Karpas-422 (cell line): ENCODE measurements at regions not wholly inside any gene's neighbourhood (a gene's known extent, or its start where the extent isn't known, plus 50 kb on each side); places are given as distances from the start of the nearest gene placed in this dataset.

Experiments used
- DNase-seq: peaks from one replicate; pipeline ENCODE4 v3.0.0-alpha.2; 2015
- H2AFZ ChIP-seq: fragments of 200-600 bp; sonication (generic); 2 replicates; pipeline ENCODE4 v1.6.1; 2014; ENCODE audit warnings: antibody characterized with exemption, low read length, mixed read lengths
- H3K27ac ChIP-seq: fragments of 200-600 bp; sonication (generic); 2 replicates; pipeline ENCODE4 v1.5.1; 2014; ENCODE audit warnings: mild to moderate bottlenecking, low read length, moderate library complexity
- H3K27me3 ChIP-seq: fragments of 200-600 bp; sonication (generic); 2 replicates; pipeline ENCODE4 v1.6.1; 2014; ENCODE audit warnings: low read length, mixed read lengths
- H3K36me3 ChIP-seq: fragments of 200-600 bp; sonication (generic); 2 replicates; pipeline ENCODE4 v1.6.1; 2014; ENCODE audit warnings: low read length, mixed read lengths; ENCODE audit not compliant: insufficient read depth
- H3K4me1 ChIP-seq: fragments of 200-600 bp; sonication (generic); 2 replicates; pipeline ENCODE4 v1.6.1; 2014; ENCODE audit warnings: mild to moderate bottlenecking, low read length, mixed read lengths
- H3K4me2 ChIP-seq: fragments of 200-600 bp; sonication (generic); 2 replicates; pipeline ENCODE4 v1.6.1; 2014; ENCODE audit warnings: low read length, low read depth, mild to moderate bottlenecking; ENCODE audit not compliant: poor library complexity, severe bottlenecking
- H3K4me3 ChIP-seq: fragments of 200-600 bp; sonication (generic); 2 replicates; pipeline ENCODE4 v1.5.1; 2014; ENCODE audit warnings: mild to moderate bottlenecking, antibody characterized with exemption, low read length, mixed read lengths
- H3K79me2 ChIP-seq: fragments of 200-600 bp; sonication (generic); 2 replicates; pipeline ENCODE4 v1.6.1; 2014; ENCODE audit warnings: mild to moderate bottlenecking, low read length, mixed read lengths
- H3K9ac ChIP-seq: fragments of 200-600 bp; sonication (generic); 2 replicates; pipeline ENCODE4 v1.6.0; 2014; ENCODE audit warnings: low read length
- H3K9me2 ChIP-seq: fragments of 200-600 bp; sonication (generic), shearing (Covaris generic); replicated peaks from 2 replicates; pipeline ENCODE4 v1.6.0; 2014; ENCODE audit warnings: mild to moderate bottlenecking, low read length, moderate library complexity; ENCODE audit not compliant: insufficient read depth
- H3K9me3 ChIP-seq: fragments of 300-700, 200-600 bp; sonication (generic); 2 replicates; pipeline ENCODE4 v1.6.1; 2014; ENCODE audit warnings: low read length, mixed read lengths
- H4K20me1 ChIP-seq: fragments of 200-600 bp; sonication (generic); 2 replicates; pipeline ENCODE4 v1.6.1; 2014; ENCODE audit warnings: mild to moderate bottlenecking, antibody characterized with exemption, low read length, low read depth; ENCODE audit not compliant: insufficient read depth

GRCh38 chr9:25207402-25208195 is 470.6 kb downstream of the TUSC1 start:
- peaks cover 30% of the 10 kb centered on the region for H3K9me3 ChIP-seq
- no peak overlapping the region for H3K9ac ChIP-seq
- no peak overlapping the region for H3K27ac ChIP-seq
- DNase-seq, result no peak
- no peak overlapping the region for H3K4me3 ChIP-seq
- no peaks in the 10 kb centered on the region for H3K9me2 ChIP-seq
- H3K36me3 ChIP-seq, result no peaks in the 10 kb centered on the region
- no peaks in the 10 kb centered on the region for H4K20me1 ChIP-seq
- H2AFZ ChIP-seq, result no peak overlapping the region
- H3K79me2 ChIP-seq, result no peaks in the 10 kb centered on the region
- H3K4me1 ChIP-seq, result no peaks in the 10 kb centered on the region
- H3K4me2 ChIP-seq, result no peak overlapping the region
- H3K27me3 ChIP-seq, result no peaks in the 10 kb centered on the region

GRCh38 chr9:25206027-25206426 is 472.2 kb downstream of the TUSC1 start:
- no peaks in the 10 kb centered on the region for H3K4me1 ChIP-seq
- H3K36me3 ChIP-seq, result no peaks in the 10 kb centered on the region
- H3K4me2 ChIP-seq, result no peak overlapping the region
- peaks cover 32% of the 10 kb centered on the region for H3K9me3 ChIP-seq
- no peak overlapping the region for H3K4me3 ChIP-seq
- H4K20me1 ChIP-seq, result no peaks in the 10 kb centered on the region
- H3K27ac ChIP-seq, result no peak overlapping the region
- no peak for DNase-seq
- H3K27me3 ChIP-seq, result no peaks in the 10 kb centered on the region
- H3K9me2 ChIP-seq, result no peaks in the 10 kb centered on the region
- H3K9ac ChIP-seq, result no peak overlapping the region
- no peak overlapping the region for H2AFZ ChIP-seq
- no peaks in the 10 kb centered on the region for H3K79me2 ChIP-seq

- Histone ChIP-seq H3K27me3 (no peaks in the 10 kb centered on the region), H4K20me1 (no peaks in the 10 kb centered on the region), H3K9me2 (no peaks in the 10 kb centered on the region), H3K36me3 (no peaks in the 10 kb centered on the region), H3K4me3 (no peak overlapping the region), H3K27ac (no peak overlapping the region), H2AFZ (no peak overlapping the region), H3K4me1 (no peaks in the 10 kb centered on the region), H3K9ac (no peak overlapping the region), H3K9me3 (peaks cover 32% of the 10 kb centered on the region), H3K4me2 (no peak overlapping the region), H3K79me2 (no peaks in the 10 kb centered on the region)
- DNase-seq, result no peak
Observed at GRCh38 chr9:25205285-25205684, 473.0 kb downstream of the TUSC1 start.

GRCh38 chr9:25177858-25178257 is 500.4 kb downstream of the TUSC1 start:
- Histone ChIP-seq H3K4me3 (no peak overlapping the region), H4K20me1 (no peaks in the 10 kb centered on the region), H3K27me3 (no peaks in the 10 kb centered on the region), H3K4me1 (no peaks in the 10 kb centered on the region), H3K79me2 (no peaks in the 10 kb centered on the region), H3K27ac (no peak overlapping the region), H3K9me3 (peaks cover 33% of the 10 kb centered on the region), H3K4me2 (no peak overlapping the region), H3K36me3 (no peaks in the 10 kb centered on the region), H3K9me2 (no peaks in the 10 kb centered on the region), H2AFZ (no peak overlapping the region), H3K9ac (no peak overlapping the region)
- DNase-seq, result no peak

- no peaks in the 10 kb centered on the region for H3K9me2 ChIP-seq
- no peak overlapping the region for H3K27ac ChIP-seq
- no peak for DNase-seq
- no peak overlapping the region for H3K9ac ChIP-seq
- H3K27me3 ChIP-seq, result no peaks in the 10 kb centered on the region
- no peaks in the 10 kb centered on the region for H4K20me1 ChIP-seq
- H2AFZ ChIP-seq, result no peak overlapping the region
- no peaks in the 10 kb centered on the region for H3K4me1 ChIP-seq
- H3K79me2 ChIP-seq, result no peaks in the 10 kb centered on the region
- H3K9me3 ChIP-seq, result peaks cover 12% of the 10 kb centered on the region
- no peak overlapping the region for H3K4me3 ChIP-seq
- H3K36me3 ChIP-seq, result no peaks in the 10 kb centered on the region
- H3K4me2 ChIP-seq, result no peak overlapping the region
Observed at GRCh38 chr9:25129537-25129936, 548.7 kb downstream of the TUSC1 start.

GRCh38 chr9:25121811-25122210 is 556.4 kb downstream of the TUSC1 start:
- H4K20me1 ChIP-seq, result no peaks in the 10 kb centered on the region
- H3K27me3 ChIP-seq, result no peaks in the 10 kb centered on the region
- peaks cover 12% of the 10 kb centered on the region; the same call in 1 of the 2 replicates for H3K9me3 ChIP-seq
- H3K4me2 ChIP-seq, result no peak overlapping the region
- no peak overlapping the region for H3K9ac ChIP-seq
- no peaks in the 10 kb centered on the region for H3K9me2 ChIP-seq
- no peaks in the 10 kb centered on the region for H3K36me3 ChIP-seq
- H2AFZ ChIP-seq, result no peak overlapping the region
- DNase-seq, result no peak
- H3K4me3 ChIP-seq, result no peak overlapping the region
- no peaks in the 10 kb centered on the region for H3K4me1 ChIP-seq
- H3K27ac ChIP-seq, result no peak overlapping the region
- H3K79me2 ChIP-seq, result no peaks in the 10 kb centered on the region

GRCh38 chr9:25119041-25119440 is 559.2 kb downstream of the TUSC1 start:
- no peaks in the 10 kb centered on the region for H4K20me1 ChIP-seq
- H3K9me3 ChIP-seq, result peaks cover 16% of the 10 kb centered on the region
- no peak overlapping the region for H3K4me2 ChIP-seq
- H3K4me1 ChIP-seq, result no peaks in the 10 kb centered on the region
- H2AFZ ChIP-seq, result no peak overlapping the region
- H3K27ac ChIP-seq, result no peak overlapping the region
- DNase-seq, result no peak
- H3K9me2 ChIP-seq, result no peaks in the 10 kb centered on the region
- no peaks in the 10 kb centered on the region for H3K36me3 ChIP-seq
- H3K9ac ChIP-seq, result no peak overlapping the region
- no peaks in the 10 kb centered on the region for H3K79me2 ChIP-seq
- H3K4me3 ChIP-seq, result no peak overlapping the region
- H3K27me3 ChIP-seq, result no peaks in the 10 kb centered on the region

GRCh38 chr9:25117791-25118190 is 560.5 kb downstream of the TUSC1 start:
- Histone ChIP-seq H3K9ac (no peak overlapping the region), H3K9me2 (no peaks in the 10 kb centered on the region), H3K27ac (no peak overlapping the region), H2AFZ (no peak overlapping the region), H3K27me3 (no peaks in the 10 kb centered on the region), H4K20me1 (no peaks in the 10 kb centered on the region), H3K79me2 (no peaks in the 10 kb centered on the region), H3K4me1 (no peaks in the 10 kb centered on the region), H3K4me3 (no peak overlapping the region), H3K4me2 (no peak overlapping the region), H3K36me3 (no peaks in the 10 kb centered on the region), H3K9me3 (peaks cover 16% of the 10 kb centered on the region)
- DNase-seq, result no peak
